ENCODE measurements at regions not wholly inside any gene's neighbourhood (a gene's known extent, or its start where the extent isn't known, plus 50 kb on each side); places are given as distances from the start of the nearest gene placed in this dataset.

DNA sequence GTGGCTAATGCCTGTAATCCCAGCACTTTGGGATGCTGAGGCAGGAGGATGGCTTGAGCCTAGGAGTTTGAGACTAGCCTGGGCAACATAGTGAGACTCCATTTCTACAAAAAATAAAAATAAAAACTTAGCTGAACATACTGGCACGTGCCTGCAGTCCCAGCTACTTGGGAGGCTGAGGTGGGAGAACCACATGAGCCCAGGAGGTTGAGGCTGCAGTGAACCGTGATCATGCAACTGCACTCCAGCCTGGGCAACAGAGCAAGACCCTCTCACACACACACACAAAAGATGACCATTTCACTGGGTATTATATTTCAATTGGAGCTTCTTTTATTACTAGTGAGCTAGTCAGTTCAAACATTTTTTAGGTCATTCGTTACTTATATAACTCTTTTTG is 116.9 kb upstream of the SLC35F3 start:
- H3K79me2 ChIP-seq (ENCODE audit: insufficient read depth, low read depth, low read length): no peaks in the 10 kb centered on the region
- H3K4me3 ChIP-seq (ENCODE audit: low read depth, low read length, poor library complexity, severe bottlenecking): no peak overlapping the region
- CTCF ChIA-PET (ENCODE audit: unreplicated experiment): no interaction called here
- no peaks in the 10 kb centered on the region for H3K9me3 ChIP-seq (ENCODE audit: low read length)
- H3K36me3 ChIP-seq (ENCODE audit: insufficient read depth, low read length): no peaks in the 10 kb centered on the region
- no peaks in the 10 kb centered on the region for H3K9me2 ChIP-seq (ENCODE audit: insufficient read depth, low read length)
- DNase-seq (ENCODE audit: low spot score): no peak
- H2AFZ ChIP-seq (ENCODE audit: low read length): no peak overlapping the region
- POLR2A ChIA-PET: interaction anchor here (0.5 kb wide), 1 partner anchor 258 kb away, joined by 3 read pairs; no protein-coding TSS in a partner anchor
- H3K4me1 ChIP-seq (ENCODE audit: insufficient read depth, low read length, poor library complexity, severe bottlenecking): no peaks in the 10 kb centered on the region
- no peaks in the 10 kb centered on the region for H4K20me1 ChIP-seq (ENCODE audit: insufficient read depth, low read length)
- intact Hi-C loops (cut with micrococcal nuclease; ENCODE audit: unreplicated experiment): no loop called here
- BruUV-seq (replicated peaks): no TSS peak
- TF ChIP-seq EZH2phosphoT487 (IDR thresholded peaks at IDR 0.05; ENCODE audit: borderline replicate concordance, low read depth, low read length): no peak
- TF ChIP-seq, protein P1, sequence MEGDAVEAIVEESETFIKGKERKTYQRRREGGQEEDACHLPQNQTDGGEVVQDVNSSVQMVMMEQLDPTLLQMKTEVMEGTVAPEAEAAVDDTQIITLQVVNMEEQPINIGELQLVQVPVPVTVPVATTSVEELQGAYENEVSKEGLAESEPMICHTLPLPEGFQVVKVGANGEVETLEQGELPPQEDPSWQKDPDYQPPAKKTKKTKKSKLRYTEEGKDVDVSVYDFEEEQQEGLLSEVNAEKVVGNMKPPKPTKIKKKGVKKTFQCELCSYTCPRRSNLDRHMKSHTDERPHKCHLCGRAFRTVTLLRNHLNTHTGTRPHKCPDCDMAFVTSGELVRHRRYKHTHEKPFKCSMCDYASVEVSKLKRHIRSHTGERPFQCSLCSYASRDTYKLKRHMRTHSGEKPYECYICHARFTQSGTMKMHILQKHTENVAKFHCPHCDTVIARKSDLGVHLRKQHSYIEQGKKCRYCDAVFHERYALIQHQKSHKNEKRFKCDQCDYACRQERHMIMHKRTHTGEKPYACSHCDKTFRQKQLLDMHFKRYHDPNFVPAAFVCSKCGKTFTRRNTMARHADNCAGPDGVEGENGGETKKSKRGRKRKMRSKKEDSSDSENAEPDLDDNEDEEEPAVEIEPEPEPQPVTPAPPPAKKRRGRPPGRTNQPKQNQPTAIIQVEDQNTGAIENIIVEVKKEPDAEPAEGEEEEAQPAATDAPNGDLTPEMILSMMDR (conservative IDR thresholded peaks at IDR 0.05; ENCODE audit: low read length): no peak
- H3K27ac ChIP-seq (ENCODE audit: low read depth, low read length, poor library complexity, severe bottlenecking): no peak overlapping the region
- H3K4me2 ChIP-seq (ENCODE audit: low read length): no peak overlapping the region

DNA sequence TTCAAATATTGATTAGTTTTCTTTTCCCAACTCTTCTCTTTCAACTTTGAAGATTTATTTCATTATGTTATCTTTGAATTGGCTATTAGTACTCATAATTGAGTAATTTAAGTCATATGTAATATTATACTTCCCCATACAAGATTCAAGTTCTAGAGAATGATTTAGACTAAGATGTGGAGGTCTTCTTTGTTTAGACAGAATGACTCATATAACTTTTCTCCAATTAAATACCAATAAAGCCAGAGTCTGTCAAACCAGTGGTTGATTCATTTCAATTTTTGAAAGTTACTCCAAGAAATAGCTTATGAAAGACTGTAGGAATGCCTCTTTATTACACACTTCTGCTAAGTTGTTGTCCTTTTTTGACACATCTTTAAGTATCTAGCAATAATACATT is 115.8 kb upstream of the SLC35F3 start:
- Histone ChIP-seq H2AFZ (ENCODE audit: low read length) (no peak overlapping the region), H3K79me2 (ENCODE audit: insufficient read depth, low read depth, low read length) (no peaks in the 10 kb centered on the region), H3K4me1 (ENCODE audit: insufficient read depth, low read length, poor library complexity, severe bottlenecking) (no peaks in the 10 kb centered on the region), H3K4me2 (ENCODE audit: low read length) (no peak overlapping the region), H3K9me2 (ENCODE audit: insufficient read depth, low read length) (no peaks in the 10 kb centered on the region), H3K9me3 (ENCODE audit: low read length) (no peaks in the 10 kb centered on the region), H3K27ac (ENCODE audit: low read depth, low read length, poor library complexity, severe bottlenecking) (no peak overlapping the region), H4K20me1 (ENCODE audit: insufficient read depth, low read length) (no peaks in the 10 kb centered on the region), H3K36me3 (ENCODE audit: insufficient read depth, low read length) (no peaks in the 10 kb centered on the region), H3K4me3 (ENCODE audit: low read depth, low read length, poor library complexity, severe bottlenecking) (no peak overlapping the region)
- CTCF ChIA-PET (ENCODE audit: unreplicated experiment): interaction anchor here (0.6 kb wide), 1 partner anchor 326 kb away, joined by 3 read pairs; no protein-coding TSS in a partner anchor
- no peak for DNase-seq (ENCODE audit: low spot score)
- BruUV-seq (replicated peaks): no TSS peak
- intact Hi-C loops (cut with micrococcal nuclease; ENCODE audit: unreplicated experiment): no loop called here
- POLR2A ChIA-PET: no interaction called here
- TF ChIP-seq, protein P1 (conservative IDR thresholded peaks at IDR 0.05; ENCODE audit: low read length): no peak
- TF ChIP-seq EZH2phosphoT487 (IDR thresholded peaks at IDR 0.05; ENCODE audit: borderline replicate concordance, low read depth, low read length): no peak

DNA sequence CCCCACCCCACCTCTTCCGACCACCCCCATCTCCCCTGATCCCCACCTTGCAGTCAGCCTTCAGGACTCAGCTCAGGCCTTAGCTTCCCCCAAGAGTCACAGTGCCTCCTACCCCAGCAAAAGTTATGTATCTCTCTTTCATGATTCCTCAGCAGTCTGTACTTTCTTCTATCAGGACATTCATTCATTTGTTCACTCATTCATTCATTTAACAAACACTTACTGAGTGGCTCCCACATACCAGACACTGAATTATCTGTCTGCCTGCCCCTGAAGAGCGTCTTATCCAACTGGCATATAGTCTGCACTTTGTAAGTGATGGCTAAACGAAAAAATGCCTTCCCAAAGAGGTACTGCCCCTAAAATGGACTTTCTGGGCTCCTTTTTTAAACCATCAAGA is 114.4 kb upstream of the SLC35F3 start:
- no peaks in the 10 kb centered on the region for H3K9me2 ChIP-seq (ENCODE audit: insufficient read depth, low read length)
- no peaks in the 10 kb centered on the region for H4K20me1 ChIP-seq (ENCODE audit: insufficient read depth, low read length)
- ChIA-PET CTCF (ENCODE audit: unreplicated experiment) (no interaction called here), POLR2A (interaction anchor here (0.6 kb wide), 1 partner anchor 364 kb away, joined by 3 read pairs; no protein-coding TSS in a partner anchor)
- no peaks in the 10 kb centered on the region for H3K36me3 ChIP-seq (ENCODE audit: insufficient read depth, low read length)
- H3K4me1 ChIP-seq (ENCODE audit: insufficient read depth, low read length, poor library complexity, severe bottlenecking): no peaks in the 10 kb centered on the region
- H3K79me2 ChIP-seq (ENCODE audit: insufficient read depth, low read depth, low read length): no peaks in the 10 kb centered on the region
- H2AFZ ChIP-seq (ENCODE audit: low read length): no peak overlapping the region
- H3K4me3 ChIP-seq (ENCODE audit: low read depth, low read length, poor library complexity, severe bottlenecking): no peak overlapping the region
- BruUV-seq (replicated peaks): no TSS peak
- no peaks in the 10 kb centered on the region for H3K9me3 ChIP-seq (ENCODE audit: low read length)
- intact Hi-C loops (cut with micrococcal nuclease; ENCODE audit: unreplicated experiment): no loop called here
- H3K27ac ChIP-seq (ENCODE audit: low read depth, low read length, poor library complexity, severe bottlenecking): no peak overlapping the region
- no peak overlapping the region for H3K4me2 ChIP-seq (ENCODE audit: low read length)
- TF ChIP-seq EZH2phosphoT487 (IDR thresholded peaks at IDR 0.05; ENCODE audit: borderline replicate concordance, low read depth, low read length): no peak
- TF ChIP-seq, protein P1 (conservative IDR thresholded peaks at IDR 0.05; ENCODE audit: low read length): no peak
- no peak for DNase-seq (ENCODE audit: low spot score)
